Myocyte (in vitro differentiated cells): ENCODE measurements at regions not wholly inside any gene's neighbourhood (a gene's known extent, or its start where the extent isn't known, plus 50 kb on each side); places are given as distances from the start of the nearest gene placed in this dataset.

Experiments used
- DNase-seq: peaks from one replicate; pipeline ENCODE4 v3.0.0-alpha.2; 2012; ENCODE audit warnings: low read depth

DNA sequence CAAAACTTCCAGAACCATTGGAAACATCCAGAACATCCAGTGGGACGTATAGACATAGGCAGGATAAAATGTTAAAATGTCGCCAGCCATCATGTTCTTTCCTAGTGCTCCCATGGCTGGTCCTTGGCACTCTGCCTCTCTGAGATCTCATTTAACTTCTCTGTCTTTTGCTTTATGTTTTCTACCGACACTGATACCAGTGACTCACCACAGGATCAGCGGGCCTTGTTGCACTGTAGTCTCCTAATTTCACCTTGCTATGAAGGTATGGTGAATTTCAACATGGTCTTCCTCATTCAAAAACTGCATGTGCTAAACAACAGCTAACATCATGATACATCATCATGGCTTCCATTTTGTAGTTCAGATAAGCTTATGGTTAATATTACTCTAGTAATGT, 521.0 kb upstream of the IGFBP7 start:
- DNase-seq, result no peak

DNA sequence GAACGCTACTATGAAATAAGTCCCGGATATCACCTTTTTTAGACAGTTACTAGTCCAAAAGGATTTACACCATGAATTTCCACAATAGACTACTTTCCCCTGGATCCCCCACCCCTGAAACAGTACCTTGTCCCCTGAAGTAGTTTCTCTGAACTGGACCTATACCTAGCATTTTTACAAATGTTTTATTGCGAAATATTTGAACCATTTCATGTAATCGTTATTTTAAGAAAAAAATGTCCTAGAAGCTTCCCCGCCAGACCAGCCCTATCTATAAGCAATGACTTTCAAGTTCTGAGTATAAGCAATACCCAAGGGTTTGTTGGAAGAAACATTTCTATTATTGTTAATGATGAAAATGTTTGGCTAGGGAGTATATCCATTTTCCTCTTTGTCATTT, 517.8 kb upstream of the IGFBP7 start:
- DNase-seq, result no peak

DNA sequence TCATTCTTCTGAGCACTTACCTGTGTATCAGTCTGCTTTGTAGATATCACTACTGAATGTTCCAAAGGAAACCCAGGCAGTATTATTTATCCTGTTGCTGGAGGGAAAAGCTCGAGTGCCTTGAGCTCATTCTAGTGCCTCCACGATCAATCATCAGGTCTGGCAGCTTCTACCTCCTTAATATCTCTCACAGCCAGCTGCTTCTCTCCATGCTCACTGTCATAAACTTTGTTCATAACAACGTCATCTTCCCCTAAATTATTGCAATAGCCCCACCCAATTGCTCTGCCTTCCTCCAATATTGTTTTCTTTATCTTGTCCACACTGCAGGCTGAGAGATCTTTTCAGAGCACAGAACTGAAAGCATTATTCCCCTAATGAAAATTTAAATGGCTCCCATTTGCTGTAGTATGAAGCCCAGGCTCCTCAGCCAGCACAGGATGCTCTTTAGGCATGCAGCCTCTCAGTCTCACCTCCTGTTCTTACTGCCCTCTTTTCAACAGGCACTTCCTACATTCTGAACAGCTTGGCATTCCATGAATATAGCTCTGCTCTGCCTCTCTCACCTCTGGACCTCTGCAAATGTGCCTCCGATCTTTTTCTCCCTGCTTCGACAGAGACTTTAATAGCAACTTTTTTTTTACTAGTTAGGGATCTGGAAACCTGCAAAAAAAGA, 504.2 kb upstream of the IGFBP7 start:
- no peak for DNase-seq

DNA sequence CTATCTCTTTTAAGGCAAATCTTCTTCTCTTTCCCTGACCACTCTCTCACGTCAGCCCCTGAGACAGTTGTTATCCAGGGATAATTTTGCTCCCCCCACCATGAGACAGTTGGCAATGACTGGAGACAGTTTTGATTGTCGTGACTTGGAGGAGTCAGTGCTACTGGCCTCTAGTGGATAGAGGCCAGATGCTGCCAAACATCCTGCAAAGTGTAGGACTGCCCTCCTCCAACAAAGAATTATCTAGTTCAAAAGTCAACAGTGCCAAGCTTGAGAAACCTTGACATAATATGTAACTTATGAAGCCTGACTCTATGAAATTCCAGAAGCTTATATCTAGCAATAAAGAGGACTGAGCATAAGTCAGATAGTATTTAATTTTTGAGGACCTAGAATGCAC, 502.1 kb upstream of the IGFBP7 start:
- no peak for DNase-seq

DNA sequence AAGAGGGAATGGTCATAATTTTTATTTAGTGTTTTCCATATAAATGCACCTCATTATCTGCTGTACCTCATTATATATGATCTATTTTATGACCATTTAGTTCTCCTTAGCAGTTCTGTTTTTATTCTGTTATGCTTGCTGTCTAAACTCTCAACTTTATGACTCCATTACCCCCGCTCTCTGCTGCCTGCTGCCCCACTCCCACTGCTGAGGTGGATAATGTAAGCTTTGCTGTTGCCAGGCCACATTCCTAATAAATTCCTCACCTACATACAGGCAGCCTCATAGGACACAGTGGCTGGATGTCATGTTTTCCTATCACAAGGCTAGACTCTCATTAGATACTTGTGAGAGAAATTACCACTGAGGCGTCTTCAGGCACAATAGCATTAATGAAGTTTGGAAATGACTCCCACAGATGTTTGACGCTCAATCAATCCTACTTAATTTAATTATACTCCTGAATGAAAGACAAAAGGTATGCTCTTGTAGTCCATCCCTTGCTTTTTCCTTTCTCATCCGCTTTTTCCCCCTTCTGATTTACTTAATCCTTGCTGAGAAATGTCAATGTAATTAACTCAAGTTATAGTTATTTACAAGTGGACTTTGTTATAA, 497.5 kb upstream of the IGFBP7 start:
- DNase-seq, result no peak

DNA sequence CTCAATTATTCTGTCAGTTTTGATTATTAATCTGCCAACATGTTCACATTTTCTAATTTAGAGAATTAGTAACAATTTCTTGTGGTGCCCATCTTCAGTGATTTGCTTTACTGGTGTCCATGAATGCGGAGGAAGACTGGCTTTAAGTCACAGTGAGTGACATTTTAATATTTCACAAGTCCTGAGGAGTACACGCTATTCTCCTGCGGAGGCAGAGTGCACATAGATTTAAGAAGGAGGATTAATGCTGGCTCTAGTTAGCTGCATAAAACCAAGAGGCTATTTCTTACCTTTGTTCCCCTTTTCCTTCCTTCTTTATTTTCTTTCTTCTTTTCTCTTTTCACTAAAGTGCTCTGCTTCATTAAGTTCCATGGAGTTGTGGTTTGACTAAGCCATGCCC, 495.2 kb upstream of the IGFBP7 start:
- DNase-seq, result no peak

DNA sequence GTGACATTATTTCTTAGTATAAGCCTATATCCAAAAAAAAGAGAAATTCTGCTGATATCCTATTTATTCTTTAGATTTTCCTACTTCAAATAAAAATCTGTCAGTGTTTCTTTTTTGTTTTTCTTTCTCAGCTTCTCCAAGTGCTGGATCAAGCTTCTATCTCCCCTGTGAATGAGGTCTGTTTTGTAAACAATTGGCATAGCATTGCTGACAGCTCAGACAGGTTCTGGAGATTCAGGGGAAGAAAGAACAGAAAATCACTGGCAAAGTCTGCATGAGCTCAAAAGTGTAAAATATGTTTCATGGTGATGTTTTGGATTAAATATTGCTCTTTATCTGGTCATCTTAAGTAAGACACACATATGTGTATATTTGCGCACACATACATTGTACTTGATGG, 492.0 kb upstream of the IGFBP7 start:
- no peak for DNase-seq

DNA sequence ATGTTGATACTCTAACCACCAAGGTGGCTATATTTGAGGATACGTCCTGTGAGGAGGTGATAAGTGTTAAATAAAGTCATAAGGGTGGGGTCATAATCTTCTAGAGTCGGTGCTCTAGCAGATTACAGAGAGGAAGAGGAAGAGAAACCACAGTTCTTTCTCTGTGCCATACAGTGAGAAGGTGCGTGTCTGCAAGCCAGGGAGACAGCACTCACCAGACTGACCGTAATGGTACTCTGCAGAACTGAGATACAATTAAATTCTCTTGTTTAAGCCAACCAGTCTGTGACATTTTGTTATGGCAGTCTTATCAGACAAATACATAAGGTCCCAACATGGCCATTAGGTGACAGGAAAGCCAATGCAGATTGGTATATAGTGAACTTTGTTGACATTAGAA, 480.9 kb upstream of the IGFBP7 start:
- no peak for DNase-seq

DNA sequence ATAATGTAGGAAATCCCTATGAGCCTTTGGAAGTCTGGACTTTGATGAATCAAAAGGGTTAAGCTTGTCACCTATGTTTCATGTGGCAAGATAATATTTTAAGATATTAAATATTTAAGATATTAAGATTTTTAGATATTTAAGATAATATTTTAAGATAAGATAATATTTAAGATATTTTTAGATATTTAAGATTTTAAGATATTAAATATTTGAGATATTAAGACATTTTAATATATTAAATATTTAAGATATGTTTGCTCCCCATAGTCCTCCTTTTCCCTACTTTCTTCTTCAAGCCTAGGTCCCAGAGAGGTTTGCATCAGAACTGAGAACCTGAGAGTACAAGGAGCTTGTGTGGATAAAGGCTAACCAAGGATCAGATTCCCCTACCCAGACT, 478.4 kb upstream of the IGFBP7 start:
- DNase-seq, result no peak

DNA sequence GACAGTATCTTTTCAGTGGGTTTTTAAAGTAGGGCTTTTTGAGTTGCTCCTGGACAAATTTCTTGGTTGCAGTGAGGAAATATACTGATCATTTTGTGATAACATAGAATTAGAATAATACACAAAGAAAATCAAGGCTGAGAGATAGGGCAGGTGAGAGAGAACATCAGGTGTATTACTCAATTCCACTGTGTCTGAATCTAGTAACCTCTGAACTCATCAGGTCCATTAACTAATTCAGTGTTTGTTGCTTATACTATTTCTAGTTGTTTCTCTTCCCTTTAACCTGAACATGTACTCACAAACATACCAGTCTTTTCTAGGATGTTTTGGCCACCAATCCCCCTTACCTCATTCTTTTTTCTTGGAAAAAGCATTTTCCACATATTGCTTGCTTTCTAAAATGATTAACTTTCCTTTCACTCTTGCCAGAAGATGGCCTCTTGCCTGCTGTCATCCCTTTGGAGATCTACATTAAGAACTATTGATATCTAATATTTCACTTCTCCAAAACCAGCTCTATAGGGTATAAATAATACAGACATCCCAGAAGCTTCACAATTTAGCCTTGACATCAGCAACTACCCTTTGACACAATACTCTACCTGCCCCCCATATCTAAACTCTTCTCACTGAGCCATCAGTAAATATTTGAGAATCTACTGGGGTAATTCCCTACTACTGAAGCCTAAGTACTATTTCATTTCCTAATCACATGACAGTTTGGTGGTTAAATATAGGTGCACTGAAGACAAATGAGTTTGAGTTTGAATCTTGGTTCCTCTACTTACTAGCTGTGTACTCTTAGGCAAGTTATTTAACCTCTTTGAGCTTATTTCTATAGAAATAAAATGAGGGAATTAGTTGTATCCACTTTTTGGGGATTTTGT, 470.8 kb upstream of the IGFBP7 start:
- no peak for DNase-seq

DNA sequence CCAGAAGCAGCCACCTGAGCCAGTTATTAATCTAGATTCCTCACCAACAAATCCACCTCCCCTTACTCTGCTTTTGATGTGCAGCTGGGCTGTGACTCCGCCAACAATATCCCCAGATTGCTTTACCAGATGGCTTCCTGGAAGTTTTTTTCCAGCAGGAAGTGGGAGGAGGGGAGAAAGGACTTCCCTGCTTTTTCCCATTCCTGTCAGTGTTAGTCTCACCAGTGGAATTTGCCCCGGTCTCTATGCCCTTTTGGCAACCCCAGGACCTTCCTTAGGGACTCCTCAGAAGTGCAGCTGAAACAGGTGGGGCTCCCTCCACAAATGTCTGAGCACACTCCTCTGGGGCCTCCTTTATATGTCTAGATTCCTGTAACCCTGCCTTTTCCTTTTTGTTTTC, 465.2 kb upstream of the IGFBP7 start:
- DNase-seq, result no peak

DNA sequence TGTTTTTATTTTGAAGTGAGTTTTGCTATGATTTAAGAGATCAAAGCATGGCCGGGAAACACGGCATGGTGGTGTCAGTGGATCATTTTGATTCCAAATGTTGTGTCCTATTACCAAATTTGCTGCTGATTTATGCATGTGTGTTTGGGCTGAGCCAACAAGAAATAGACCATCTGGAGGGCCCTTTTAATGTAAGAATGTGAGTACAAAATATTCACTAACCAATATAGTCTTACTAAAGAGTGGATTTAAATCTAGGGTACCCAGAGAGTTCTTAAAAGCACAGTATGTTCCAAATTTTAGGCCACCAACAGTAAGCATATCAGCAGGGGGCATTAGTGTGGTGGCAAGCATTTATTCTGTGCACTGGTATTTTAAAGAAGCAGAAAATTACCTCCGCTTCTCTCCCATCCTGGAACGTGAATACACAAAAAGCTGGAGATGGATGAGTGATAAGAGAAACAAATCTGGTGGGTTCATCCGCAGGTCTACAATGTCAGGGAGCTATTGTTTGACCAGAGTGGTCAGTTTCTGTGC, 444.4 kb upstream of the IGFBP7 start:
- DNase-seq, result no peak

DNA sequence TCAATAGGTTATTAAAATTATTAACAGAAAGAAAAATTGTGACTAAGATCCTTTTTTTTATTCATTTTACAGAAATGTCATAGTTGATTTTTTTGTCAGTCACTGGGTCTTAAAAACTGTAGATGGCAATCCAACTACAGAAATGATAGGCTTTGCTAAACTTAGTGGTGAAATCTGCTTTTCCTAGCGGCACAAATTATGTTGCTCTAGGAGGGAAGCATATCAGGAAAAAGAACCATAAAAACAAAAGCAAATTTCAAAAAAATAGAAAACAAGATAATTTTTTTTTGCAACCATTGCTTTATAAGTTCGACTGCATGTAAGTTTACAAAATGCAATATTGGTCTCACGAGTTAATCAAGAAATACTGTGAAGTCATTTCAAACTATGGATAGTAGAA, 443.5 kb upstream of the IGFBP7 start:
- no peak for DNase-seq

DNA sequence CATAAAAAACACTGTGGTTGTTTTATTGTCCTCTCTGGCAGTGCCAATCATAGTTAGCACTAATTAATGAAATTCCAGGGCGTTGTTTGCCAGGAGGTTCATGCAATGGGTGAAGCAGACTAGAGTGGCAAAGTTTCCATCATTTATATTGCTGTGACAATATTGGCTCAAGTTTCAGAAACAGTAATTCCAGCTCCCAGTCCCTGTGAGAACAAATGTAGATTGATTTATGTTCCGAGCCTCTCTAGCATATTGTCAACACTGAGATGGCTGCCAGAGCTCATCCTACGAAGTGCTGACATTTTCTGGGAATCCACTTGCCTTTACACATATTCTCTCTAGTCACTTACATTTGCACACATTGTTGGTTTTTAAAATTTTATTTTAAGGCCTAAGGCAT, 440.0 kb upstream of the IGFBP7 start:
- no peak for DNase-seq

DNA sequence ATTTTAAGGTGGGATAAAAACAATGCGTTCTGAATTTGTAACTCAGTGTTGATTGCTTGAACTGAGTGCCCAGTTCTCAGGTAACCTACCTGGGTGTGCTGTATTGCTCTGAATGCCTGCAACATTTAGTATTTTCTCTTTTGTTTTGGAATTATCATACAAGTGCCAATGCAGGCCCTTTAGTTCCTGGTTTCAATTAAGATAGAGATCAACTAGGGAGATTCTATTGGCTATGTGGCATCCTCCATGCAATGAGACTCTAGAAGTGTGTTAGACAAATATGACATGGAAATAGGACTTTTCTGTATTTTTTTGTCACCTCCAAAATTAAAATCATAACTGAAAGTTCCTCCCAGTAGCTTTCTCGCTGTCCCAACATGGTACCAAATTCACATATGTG, 438.7 kb upstream of the IGFBP7 start:
- no peak for DNase-seq

DNA sequence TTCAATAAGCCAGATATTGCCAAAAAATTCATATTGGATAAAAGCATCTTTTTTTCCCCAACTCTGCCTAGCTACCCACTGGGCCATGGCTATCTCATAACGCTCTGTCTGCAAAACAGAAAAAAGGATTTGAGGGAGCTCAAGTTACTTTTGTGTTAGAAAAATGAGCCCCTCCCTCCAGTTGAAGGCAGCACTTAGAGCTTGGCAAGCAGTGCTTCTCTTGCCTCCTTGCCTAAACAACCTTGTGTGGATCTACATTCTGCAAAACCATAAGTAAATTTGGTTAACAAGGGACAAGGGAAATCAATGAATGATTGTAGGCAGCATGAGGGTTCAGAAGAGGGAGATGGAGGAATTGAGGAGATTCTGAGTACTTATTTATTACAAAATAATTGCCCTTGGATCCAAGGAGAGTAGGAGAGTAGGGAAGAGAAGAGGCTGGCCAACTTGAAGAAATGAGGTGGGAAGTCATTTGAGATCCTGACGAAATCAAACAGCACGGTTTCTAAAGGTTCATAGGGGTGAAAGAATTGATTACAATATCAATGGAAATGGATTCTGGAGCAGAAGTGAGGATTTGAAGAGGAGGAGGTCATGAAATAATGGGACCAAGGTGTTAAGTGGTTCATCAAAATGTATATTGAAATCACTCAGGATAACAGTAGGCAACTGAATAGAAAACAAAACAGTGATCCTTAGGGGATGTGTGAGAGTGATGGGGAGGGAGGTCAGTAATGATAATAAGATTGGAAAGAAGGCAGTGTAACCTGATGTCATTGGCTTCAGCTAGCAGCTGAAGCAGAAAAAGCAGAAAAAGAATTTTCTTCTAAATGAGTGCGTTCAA, 434.8 kb upstream of the IGFBP7 start:
- DNase-seq, result no peak

DNA sequence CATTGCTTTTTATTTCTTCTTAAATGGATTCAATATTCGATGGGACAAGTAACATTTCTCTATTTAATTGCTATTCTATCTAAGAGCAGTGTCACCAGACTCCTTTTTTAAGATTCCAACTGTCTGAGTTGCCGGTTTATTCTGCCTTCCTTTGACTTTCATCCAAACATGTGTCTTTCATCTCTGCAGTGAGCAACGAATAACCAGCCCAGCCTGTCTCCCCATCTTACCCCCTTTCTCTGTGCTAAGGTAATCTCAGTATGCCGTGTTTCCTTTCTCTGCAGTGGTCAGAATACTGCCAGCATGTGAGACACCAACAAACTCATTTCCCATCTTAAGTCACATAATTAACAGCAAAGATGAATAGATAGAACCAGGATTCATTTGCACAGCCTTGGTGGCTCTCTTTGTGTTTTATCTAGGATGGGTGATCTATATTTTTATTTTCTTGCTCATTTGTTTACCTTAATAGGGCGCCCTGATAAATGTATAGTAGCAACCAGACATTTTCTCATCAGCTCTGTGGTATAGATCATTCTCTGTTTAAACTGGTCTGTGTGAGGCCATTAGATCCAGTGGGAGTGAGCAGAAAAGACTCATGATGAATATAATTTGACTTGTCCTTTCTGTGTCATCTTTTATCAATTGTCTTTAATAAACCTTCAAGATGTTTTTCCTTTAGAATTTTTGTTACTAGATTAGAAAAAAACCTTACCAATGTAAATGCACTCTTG, 394.8 kb upstream of the IGFBP7 start:
- no peak for DNase-seq

DNA sequence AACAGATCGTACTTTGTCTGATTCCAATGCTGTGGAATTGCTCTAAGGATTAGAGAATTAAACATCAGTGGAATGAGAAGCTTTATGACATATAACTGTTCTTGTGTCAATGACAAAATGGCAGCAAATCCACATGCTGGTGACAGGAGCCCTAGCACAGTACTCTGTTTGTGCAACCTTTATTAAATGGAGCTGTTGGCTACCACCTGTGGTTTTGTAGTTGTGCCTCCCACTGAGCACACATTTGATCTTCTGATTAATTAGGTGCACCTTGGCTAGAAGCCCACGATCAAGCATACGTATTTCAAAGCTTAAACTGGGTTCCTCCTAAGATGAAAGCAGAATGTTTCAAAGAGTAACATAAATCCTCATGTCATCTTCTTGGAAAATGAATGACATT, 394.0 kb upstream of the IGFBP7 start:
- no peak for DNase-seq

DNA sequence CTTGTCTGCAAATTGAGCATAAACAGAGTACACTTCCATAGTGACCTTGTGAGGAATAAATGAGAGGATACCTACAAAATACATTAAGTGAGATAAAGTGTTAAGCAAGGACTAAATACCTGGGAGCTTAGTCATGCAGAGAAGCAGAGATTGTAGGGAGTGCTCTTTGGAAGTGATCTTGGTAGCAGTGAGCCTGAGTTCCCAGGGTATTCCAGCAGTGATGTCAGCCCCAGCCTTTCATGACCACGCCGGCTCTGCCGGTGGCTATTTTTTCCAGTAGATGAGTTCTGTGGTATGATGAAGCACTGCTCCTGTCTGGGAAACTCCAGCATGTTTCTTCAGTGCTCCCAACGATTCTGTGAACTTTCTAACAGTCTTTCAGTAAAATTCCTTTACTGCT, 391.5 kb upstream of the IGFBP7 start:
- no peak for DNase-seq

DNA sequence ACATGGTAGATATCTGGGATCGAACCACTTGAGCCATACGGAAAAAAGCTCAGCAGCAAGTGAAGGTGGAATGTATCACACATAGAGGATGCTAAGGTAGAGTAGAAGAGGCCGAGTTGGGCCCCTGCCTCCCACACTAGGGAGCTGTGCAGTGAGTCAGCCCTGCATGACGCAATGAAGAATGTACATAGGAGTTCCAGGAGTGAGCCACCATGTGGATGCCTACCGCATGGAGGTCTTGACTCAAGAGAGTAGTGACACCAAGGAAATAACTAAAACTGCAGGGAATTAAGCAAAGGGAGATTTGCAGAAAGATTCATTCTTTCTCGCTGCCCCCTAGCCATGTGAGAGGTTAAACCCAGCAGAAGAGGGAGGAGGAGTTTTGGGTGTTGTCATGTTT, 389.6 kb upstream of the IGFBP7 start:
- DNase-seq, result no peak

DNA sequence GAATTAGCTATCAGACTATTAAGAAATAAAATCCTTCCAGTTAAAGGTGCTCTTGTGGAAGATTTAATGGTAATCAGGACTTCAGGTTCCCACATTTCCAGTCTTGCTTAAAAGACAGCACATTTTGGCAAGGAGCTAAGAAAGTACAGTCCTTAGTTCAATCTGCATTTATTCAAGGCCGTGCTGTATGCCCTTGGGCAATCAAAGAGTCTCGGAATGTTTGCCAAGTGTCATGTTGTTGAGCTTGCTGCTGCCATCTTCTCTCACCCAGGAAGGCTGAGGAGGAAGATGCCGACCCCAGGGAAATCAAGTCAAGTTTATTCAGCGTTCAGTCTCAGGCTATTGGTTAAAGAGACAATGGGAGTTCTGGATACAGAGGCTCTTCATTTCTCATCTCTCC, 388.1 kb upstream of the IGFBP7 start:
- DNase-seq, result no peak
